GM12878 (cell line): ENCODE measurements at regions not wholly inside any gene's neighbourhood (a gene's known extent, or its start where the extent isn't known, plus 50 kb on each side); places are given as distances from the start of the nearest gene placed in this dataset.

Source experiments
- ATAC-seq: fragments of 200-7000 bp; cut with Tn5 transposase; 3 replicates; pipeline ENCODE4 v1.9.1; 2020; ENCODE audit warnings: mild to moderate bottlenecking, moderate library complexity
- BruUV-seq: library from RNA; stranded (reverse); fragments of 400-500 nt; replicated peaks from 2 replicates; lab custom pipeline; 2021; lab: Mats Ljungman, UMichigan
- CTCF ChIA-PET: fragments of 300-600 bp; sonication (Branson Sonifier 250); formaldehyde crosslinking; extraction: SDS; loops from one replicate; lab custom pipeline; 2021; ENCODE audit warnings: inconsistent platforms; lab: Yijun Ruan, JAX
- POLR2A ChIA-PET: fragments of 350-600 bp; formaldehyde crosslinking; extraction: SDS; loops from one replicate; lab custom pipeline; 2021; ENCODE audit warnings: inconsistent platforms; lab: Charles Lee
- RAD21 ChIA-PET: fragments of 300-600 bp; sonication (Branson Sonifier 250); formaldehyde crosslinking; loops from one replicate; lab custom pipeline; 2023; ENCODE audit warnings: antibody characterized with exemption; ENCODE audit not compliant: unreplicated experiment; lab: Charles Lee
- SMC1A ChIA-PET: fragments of 300-600 bp; sonication (Branson Sonifier 250); formaldehyde crosslinking; loops from one replicate; lab custom pipeline; 2023; ENCODE audit not compliant: unreplicated experiment, uncharacterized antibody; lab: Charles Lee
- DNase-seq: peaks from one replicate; pipeline ENCODE4 v3.0.0-alpha.2; 2011; ENCODE audit warnings: low read depth, low spot score
- FAIRE-seq: peaks from 3 replicates; lab custom pipeline; 2011; peaks lifted over from hg19 to GRCh38; lab: Jason Lieb, UNC
- H2AFZ ChIP-seq: 2 replicates; pipeline ENCODE4 v1.6.0; 2011; ENCODE audit warnings: low read depth, low read length, control low read depth; ENCODE audit not compliant: control insufficient read depth
- H3K27ac ChIP-seq: 2 replicates; pipeline ENCODE4 v1.5.1; 2011; ENCODE audit warnings: control low read depth; ENCODE audit not compliant: control insufficient read depth, insufficient read depth
- H3K27me3 ChIP-seq, 2 experiments: replicated peaks in 1 of 2; 2 replicates each; pipeline versions ENCODE4 v1.6.0 to v1.6.1; 2011; ENCODE audit warnings: low read length in 1 of 2; ENCODE audit not compliant: control insufficient read depth in 2 of 2, insufficient read depth in 2 of 2
- H3K36me3 ChIP-seq, 2 experiments: 2 replicates each; pipeline ENCODE4 v1.5.1; 2011; ENCODE audit warnings: low read length in 1 of 2; ENCODE audit not compliant: control insufficient read depth in 2 of 2, insufficient read depth in 2 of 2
- H3K4me1 ChIP-seq: 2 replicates; pipeline ENCODE4 v1.6.1; 2011; ENCODE audit warnings: mild to moderate bottlenecking, low read length, moderate library complexity, mixed read lengths; ENCODE audit not compliant: control insufficient read depth, insufficient read depth
- H3K4me2 ChIP-seq: 2 replicates; pipeline ENCODE4 v1.6.0; 2011; ENCODE audit warnings: control low read depth; ENCODE audit not compliant: control insufficient read depth, insufficient read depth
- H3K4me3 ChIP-seq: fragments of 200-600 bp; sonication (generic); 2 replicates; pipeline ENCODE4 v1.5.1; 2016
- H3K79me2 ChIP-seq: 2 replicates; pipeline ENCODE4 v1.6.0; 2011; ENCODE audit warnings: low read length; ENCODE audit not compliant: control insufficient read depth, insufficient read depth
- H3K9ac ChIP-seq: 2 replicates; pipeline ENCODE4 v1.8.0; 2011; ENCODE audit warnings: low read length, control low read depth, mixed read lengths; ENCODE audit not compliant: control insufficient read depth, insufficient read depth
- H3K9me3 ChIP-seq: replicated peaks from 3 replicates; pipeline ENCODE4 v1.5.1; 2011; ENCODE audit warnings: mild to moderate bottlenecking, low read length; ENCODE audit not compliant: control insufficient read depth, insufficient read depth
- H4K20me1 ChIP-seq: 2 replicates; pipeline ENCODE4 v1.6.0; 2011; ENCODE audit not compliant: control insufficient read depth, insufficient read depth
- ATF7 ChIP-seq: fragments of 450-650 bp; IDR thresholded peaks from 2 replicates; pipeline ENCODE4 v1.6.1; 2016; ENCODE audit warnings: low read depth, mild to moderate bottlenecking
- CBX5 ChIP-seq: sonication (generic); IDR thresholded peaks from 2 replicates; pipeline ENCODE4 v1.6.1; 2016; ENCODE audit warnings: low read depth, moderate library complexity, mild to moderate bottlenecking, inconsistent platforms
- DPF2 ChIP-seq: fragments of 450-650 bp; IDR thresholded peaks from 2 replicates; pipeline ENCODE4 v1.6.1; 2017; ENCODE audit warnings: mild to moderate bottlenecking
- E4F1 ChIP-seq: fragments of 450-650 bp; IDR thresholded peaks from 2 replicates; pipeline ENCODE4 v1.6.1; 2018; ENCODE audit warnings: borderline replicate concordance, mild to moderate bottlenecking; ENCODE audit not compliant: partially characterized antibody
- GATAD2B ChIP-seq: fragments of 450-650 bp; conservative IDR thresholded peaks from 2 replicates; pipeline ENCODE4 v1.6.1; 2017; ENCODE audit warnings: low read depth, mild to moderate bottlenecking, moderate library complexity
- IRF4 ChIP-seq: IDR thresholded peaks from 2 replicates; pipeline ENCODE4 v1.6.1; 2011; ENCODE audit warnings: low read depth, low read length
- NFYA ChIP-seq: IDR thresholded peaks from 2 replicates; pipeline ENCODE4 v1.6.1; 2011; ENCODE audit warnings: low read depth, mild to moderate bottlenecking, low read length, improper control_type of control experiment, borderline replicate concordance
- RUNX3 ChIP-seq: IDR thresholded peaks from 2 replicates; pipeline ENCODE4 v1.6.1; 2012; ENCODE audit warnings: low read length, inconsistent platforms
- STAT1 ChIP-seq: fragments of 450-650 bp; conservative IDR thresholded peaks from 2 replicates; pipeline ENCODE4 v1.6.1; 2014; ENCODE audit warnings: antibody characterized with exemption, mild to moderate bottlenecking
- SUPT20H ChIP-seq: IDR thresholded peaks from 2 replicates; pipeline ENCODE4 v1.6.1; 2011; ENCODE audit warnings: low read depth, mild to moderate bottlenecking, low read length, moderate library complexity, borderline replicate concordance; ENCODE audit not compliant: control insufficient read depth
- ZNF24 ChIP-seq: fragments of 450-650 bp; IDR thresholded peaks from 2 replicates; pipeline ENCODE4 v1.6.1; 2017; ENCODE audit warnings: antibody characterized with exemption, mild to moderate bottlenecking
- ZNF687 ChIP-seq: fragments of 450-650 bp; IDR thresholded peaks from 2 replicates; pipeline ENCODE4 v1.6.1; 2017; ENCODE audit warnings: mild to moderate bottlenecking, moderate library complexity
- WGBS: methylation state at CpG from one replicate; pipeline ENCODE4 v1.1.6; 2016; ENCODE audit warnings: low lambda C conversion rate; ENCODE audit not compliant: insufficient replicate concordance, insufficient coverage; ENCODE audit errors: missing lambda C conversion rate; 5-methylcytosine and 5-hydroxymethylcytosine counted together
- in situ Hi-C: fragments of 300-500 bp; cut with MboI; formaldehyde crosslinking; loops from 9 replicates; pipeline ENCODE4 v1.14.3; 2018; ENCODE audit warnings: mixed read lengths
- intact Hi-C: fragments of 100-400 bp; cut with micrococcal nuclease; formaldehyde crosslinking; loops from one replicate; pipeline ENCODE4 v1.14.2; 2022; ENCODE audit not compliant: unreplicated experiment
- TF ChIP-seq, protein P1 (sequence below): fragments of 450-650 bp; IDR thresholded peaks from 2 replicates; pipeline ENCODE4 v1.6.1; 2017; ENCODE audit warnings: low read depth, mild to moderate bottlenecking, moderate library complexity

GRCh38 chr5:162512935-162513565 lies 445.5 kb downstream of the GABRG2 start:
- WGBS, result 5% methylated on average over 3 of the region's 3 CpGs
- in situ Hi-C loops, result no loop called here
- no peak for FAIRE-seq

More at GRCh38 chr5:162512935-162513565, 445.5 kb downstream of the GABRG2 start:
- H3K27ac ChIP-seq, result no peak overlapping the region
- TF ChIP-seq ATF7 (no peak), ZNF24 (no peak), ZNF687 (no peak), E4F1 (no peak), DPF2 (no peak), IRF4 (no peak), GATAD2B (no peak), CBX5 (no peak), STAT1 (no peak), SUPT20H (no peak), NFYA (no peak), RUNX3 (no peak)
- TF ChIP-seq, protein P1, sequence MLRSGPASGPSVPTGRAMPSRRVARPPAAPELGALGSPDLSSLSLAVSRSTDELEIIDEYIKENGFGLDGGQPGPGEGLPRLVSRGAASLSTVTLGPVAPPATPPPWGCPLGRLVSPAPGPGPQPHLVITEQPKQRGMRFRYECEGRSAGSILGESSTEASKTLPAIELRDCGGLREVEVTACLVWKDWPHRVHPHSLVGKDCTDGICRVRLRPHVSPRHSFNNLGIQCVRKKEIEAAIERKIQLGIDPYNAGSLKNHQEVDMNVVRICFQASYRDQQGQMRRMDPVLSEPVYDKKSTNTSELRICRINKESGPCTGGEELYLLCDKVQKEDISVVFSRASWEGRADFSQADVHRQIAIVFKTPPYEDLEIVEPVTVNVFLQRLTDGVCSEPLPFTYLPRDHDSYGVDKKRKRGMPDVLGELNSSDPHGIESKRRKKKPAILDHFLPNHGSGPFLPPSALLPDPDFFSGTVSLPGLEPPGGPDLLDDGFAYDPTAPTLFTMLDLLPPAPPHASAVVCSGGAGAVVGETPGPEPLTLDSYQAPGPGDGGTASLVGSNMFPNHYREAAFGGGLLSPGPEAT, result no peak
- no peaks in the 10 kb centered on the region for H3K9me3 ChIP-seq
- intact Hi-C loops, result no loop called here
- ChIA-PET RAD21 (no interaction called here), POLR2A (no interaction called here), SMC1A (no interaction called here), CTCF (no interaction called here)
- H3K4me3 ChIP-seq, result no peak overlapping the region
- BruUV-seq, result no TSS peak
- ATAC-seq (no peak), DNase-seq (no peak)
- H4K20me1 ChIP-seq, result no peaks in the 10 kb centered on the region
- H3K9ac ChIP-seq, result no peak overlapping the region
- H3K4me2 ChIP-seq, result no peak overlapping the region
- no peak overlapping the region for H2AFZ ChIP-seq
- no peaks in the 10 kb centered on the region for H3K36me3 ChIP-seq
- H3K4me1 ChIP-seq, result no peaks in the 10 kb centered on the region
- no peaks in the 10 kb centered on the region for H3K27me3 ChIP-seq
- H3K79me2 ChIP-seq, result no peaks in the 10 kb centered on the region
